Endothelial cell (in vitro differentiated cells): ENCODE measurements at regions not wholly inside any gene's neighbourhood (a gene's known extent, or its start where the extent isn't known, plus 50 kb on each side); places are given as distances from the start of the nearest gene placed in this dataset.

Source experiments
- DNase-seq: peaks from one replicate; pipeline ENCODE4 v3.0.0; 2021; ENCODE audit warnings: low spot score
- H3K27ac Mint-ChIP-seq: one replicate; pipeline ENCODE4 v1.8.0; 2021; ENCODE audit warnings: mixed read lengths, inconsistent platforms; ENCODE audit not compliant: unreplicated experiment
- H3K27me3 Mint-ChIP-seq: one replicate; pipeline ENCODE4 v1.8.0; 2021; ENCODE audit warnings: mild to moderate bottlenecking, moderate library complexity, mixed read lengths, inconsistent platforms; ENCODE audit not compliant: unreplicated experiment
- H3K36me3 Mint-ChIP-seq: one replicate; pipeline ENCODE4 v1.8.0; 2021; ENCODE audit warnings: mild to moderate bottlenecking, low read depth, mixed read lengths, inconsistent platforms; ENCODE audit not compliant: unreplicated experiment
- H3K4me1 Mint-ChIP-seq: one replicate; pipeline ENCODE4 v1.8.0; 2021; ENCODE audit warnings: mild to moderate bottlenecking, mixed read lengths, inconsistent platforms; ENCODE audit not compliant: unreplicated experiment
- H3K4me3 Mint-ChIP-seq: one replicate; pipeline ENCODE4 v1.8.0; 2021; ENCODE audit warnings: mild to moderate bottlenecking, mixed read lengths, inconsistent platforms; ENCODE audit not compliant: unreplicated experiment
- H3K9me3 Mint-ChIP-seq: one replicate; pipeline ENCODE4 v1.8.0; 2021; ENCODE audit warnings: mixed read lengths, inconsistent platforms; ENCODE audit not compliant: unreplicated experiment
- CTCF ChIP-seq: fragments of 200-600 bp; sonication (generic); IDR thresholded peaks from one replicate; pipeline ENCODE4 v1.5.0; 2021; ENCODE audit warnings: antibody characterized with exemption; ENCODE audit not compliant: unreplicated experiment

GRCh38 chr14:27098451-27098850 lies 500.6 kb upstream of the NOVA1 start:
- no peak for TF ChIP-seq CTCF
- Mint-ChIP-seq H3K27ac (no peak overlapping the region), H3K36me3 (no peaks in the 10 kb centered on the region), H3K4me1 (no peaks in the 10 kb centered on the region), H3K9me3 (no peaks in the 10 kb centered on the region), H3K4me3 (no peak overlapping the region), H3K27me3 (no peaks in the 10 kb centered on the region)
- DNase-seq: no peak

GRCh38 chr14:27114180-27114579 lies 516.3 kb upstream of the NOVA1 start:
- no peaks in the 10 kb centered on the region for H3K9me3 Mint-ChIP-seq
- no peak for TF ChIP-seq CTCF
- H3K36me3 Mint-ChIP-seq: no peaks in the 10 kb centered on the region
- DNase-seq: no peak
- no peak overlapping the region for H3K27ac Mint-ChIP-seq
- H3K4me1 Mint-ChIP-seq: no peaks in the 10 kb centered on the region
- H3K27me3 Mint-ChIP-seq: no peaks in the 10 kb centered on the region
- no peak overlapping the region for H3K4me3 Mint-ChIP-seq

- Mint-ChIP-seq H3K27me3 (no peaks in the 10 kb centered on the region), H3K9me3 (no peaks in the 10 kb centered on the region), H3K36me3 (no peaks in the 10 kb centered on the region), H3K27ac (no peak overlapping the region), H3K4me3 (no peak overlapping the region), H3K4me1 (no peaks in the 10 kb centered on the region)
- no peak for TF ChIP-seq CTCF
- no peak for DNase-seq
Observed at GRCh38 chr14:27123162-27123561, 525.3 kb upstream of the NOVA1 start.

GRCh38 chr14:27127838-27128237 lies 530.0 kb upstream of the NOVA1 start:
- no peaks in the 10 kb centered on the region for H3K4me1 Mint-ChIP-seq
- no peak for DNase-seq
- H3K4me3 Mint-ChIP-seq: no peak overlapping the region
- no peak overlapping the region for H3K27ac Mint-ChIP-seq
- TF ChIP-seq CTCF: no peak
- H3K27me3 Mint-ChIP-seq: no peaks in the 10 kb centered on the region
- no peaks in the 10 kb centered on the region for H3K36me3 Mint-ChIP-seq
- H3K9me3 Mint-ChIP-seq: no peaks in the 10 kb centered on the region

GRCh38 chr14:27134200-27134599 lies 536.4 kb upstream of the NOVA1 start:
- no peak for TF ChIP-seq CTCF
- H3K4me1 Mint-ChIP-seq: no peaks in the 10 kb centered on the region
- H3K4me3 Mint-ChIP-seq: no peak overlapping the region
- no peak for DNase-seq
- H3K36me3 Mint-ChIP-seq: no peaks in the 10 kb centered on the region
- H3K9me3 Mint-ChIP-seq: no peaks in the 10 kb centered on the region
- no peaks in the 10 kb centered on the region for H3K27me3 Mint-ChIP-seq
- no peak overlapping the region for H3K27ac Mint-ChIP-seq
